Spleen (tissue), 11 donors: ENCODE measurements at regions not wholly inside any gene's neighbourhood (a gene's known extent, or its start where the extent isn't known, plus 50 kb on each side); places are given as distances from the start of the nearest gene placed in this dataset.

Experiments used
- DNase-seq: peaks from one replicate; pipeline ENCODE4 v3.0.0-alpha.2; 2020
- H3K27ac ChIP-seq, 8 donors: fragments of 200-600 bp; sonication (generic) in 7 of 8; 1 replicate in 4 of 8; 2 replicates in 4 of 8; pipeline versions ENCODE4 v1.5.0 to v1.8.0; 2016 to 2021; ENCODE audit warnings: inconsistent platforms in 4 of 8, mild to moderate bottlenecking in 4 of 8, moderate library complexity in 1 of 8
- H3K27me3 ChIP-seq, 7 donors: fragments of 200-600 bp; sonication (generic) in 6 of 7; replicated peaks in 1 of 7; 1 replicate in 4 of 7; 2 replicates in 3 of 7; pipeline versions ENCODE4 v1.5.0 to v1.8.0; 2016 to 2021; ENCODE audit warnings: inconsistent platforms in 3 of 7, mild to moderate bottlenecking in 1 of 7
- H3K36me3 ChIP-seq, 6 donors: fragments of 200-600 bp; sonication (generic) in 5 of 6; 1 replicate in 4 of 6; 2 replicates in 2 of 6; pipeline versions ENCODE4 v1.5.0 to v1.8.0; 2016 to 2021; ENCODE audit warnings: inconsistent platforms in 2 of 6
- H3K4me1 ChIP-seq, 6 donors: fragments of 200-600 bp; sonication (generic) in 5 of 6; 1 replicate in 3 of 6; 2 replicates in 3 of 6; pipeline versions ENCODE4 v1.5.0 to v1.8.0; 2016 to 2021; ENCODE audit warnings: inconsistent platforms in 3 of 6
- H3K4me3 ChIP-seq, 8 donors: fragments of 200-600 bp; sonication (generic) in 7 of 8; 1 replicate in 4 of 8; 2 replicates in 4 of 8; pipeline versions ENCODE4 v1.5.0 to v1.8.0; 2016 to 2021; ENCODE audit warnings: inconsistent platforms in 4 of 8, mild to moderate bottlenecking in 4 of 8, moderate library complexity in 2 of 8
- H3K9me3 ChIP-seq, 8 donors: fragments of 200-600 bp; sonication (generic) in 7 of 8; 1 replicate in 4 of 8; 2 replicates in 4 of 8; pipeline versions ENCODE4 v1.5.0 to v1.8.0; 2016 to 2021; ENCODE audit warnings: inconsistent platforms in 4 of 8
- CTCF ChIP-seq, 11 experiments: fragments of 200-600 bp in 7 of 11; fragments of 450-650 bp in 4 of 11; sonication (generic) in 4 of 11; IDR thresholded peaks in 8 of 11; conservative IDR thresholded peaks in 3 of 11; 1 replicate in 7 of 11; 2 replicates in 4 of 11; pipeline versions ENCODE4 v1.4.0 to v1.8.0; 2016 to 2021; ENCODE audit warnings: antibody characterized with exemption in 11 of 11, inconsistent platforms in 4 of 11, mild to moderate bottlenecking in 1 of 11
- POLR2A ChIP-seq, 3 donors: fragments of 450-650 bp; IDR thresholded peaks; one replicate each; pipeline ENCODE4 v1.5.1; 2017; ENCODE audit warnings: antibody characterized with exemption in 3 of 3, mild to moderate bottlenecking in 1 of 3
- POLR2AphosphoS5 ChIP-seq, 3 donors: sonication (generic); formaldehyde crosslinking; IDR thresholded peaks; one replicate each; pipeline ENCODE4 v1.5.1; 2017; ENCODE audit warnings: antibody characterized with exemption in 3 of 3
- WGBS, 5 donors: extraction: QIAGEN DNeasy Blood & Tissue Kit in 3 of 5; methylation state at CpG; one replicate each; pipeline versions ENCODE4 v1.1.5 to v1.1.7; 2013 to 2018; 5-methylcytosine and 5-hydroxymethylcytosine counted together
- intact Hi-C: fragments of 100-400 bp; cut with DNase I; formaldehyde crosslinking; loops from one replicate; pipeline ENCODE4 v1.15.0; 2023; ENCODE audit warnings: low total_unique reads
- donor health status: healthy with polysubstance abuse.
- donor health status: DM: no; HTN: no; CAD: no; lungs with moderate emphysema.
- donor health status: DM: no; HTN: no; CAD: no.
- donor health status: Bipolar disorder and iron deficiency.
- donor health status: healthy.
- donor health status: DM: no; HTN: no; CAD: no.
- donor health status: DM: yes; HTN: yes; CAD: no.

- Histone ChIP-seq H3K9me3 (peaks cover 0 to 6% (median 0%) of the 10 kb centered on the region in 8 donors), H3K4me3 (no peak overlapping the region), H3K36me3 (no peaks in the 10 kb centered on the region), H3K4me1 (peaks cover 0 to 13% (median 3%) of the 10 kb centered on the region in 6 donors), H3K27me3 (no peaks in the 10 kb centered on the region), H3K27ac (no peak overlapping the region)
- no peak for DNase-seq
- TF ChIP-seq POLR2A (IDR thresholded peaks at IDR 0.05) = no peak
- intact Hi-C loops = no loop called here
- 73 to 85% (median 76%) methylated on average over 1 of the region's 1 CpG for WGBS, 5 donors
These were observed 201.9 kb downstream of the KCTD12 start for GRCh38 chr13:76684336-76684735.

- intact Hi-C loops = no loop called here
- Histone ChIP-seq H3K27ac (no peak overlapping the region), H3K36me3 (no peaks in the 10 kb centered on the region), H3K4me3 (no peak overlapping the region), H3K4me1 (peaks cover 0 to 13% (median 3%) of the 10 kb centered on the region in 6 donors), H3K27me3 (no peaks in the 10 kb centered on the region), H3K9me3 (peaks cover 0 to under 1% (median 0%) of the 10 kb centered on the region in 8 donors)
- 86 to 96% (median 94%) methylated on average over 2 of the region's 2 CpGs for whole genome bisulfite sequencing, 5 donors
- TF ChIP-seq POLR2A (IDR thresholded peaks at IDR 0.05) (no peak), POLR2AphosphoS5 (IDR thresholded peaks at IDR 0.05) (no peak), CTCF (IDR thresholded peaks at IDR 0.05 in 8 of 11, conservative IDR thresholded peaks at IDR 0.05 in 3 of 11) (no peak)
- DNase-seq = no peak
These were observed 202.4 kb downstream of the KCTD12 start for GRCh38 chr13:76683854-76684253.

- intact Hi-C loops = no loop called here
- no peaks in the 10 kb centered on the region for H3K36me3 ChIP-seq
These were observed 203.0 kb downstream of the KCTD12 start for GRCh38 chr13:76683168-76683567.

GRCh38 chr13:76680112-76680511 is 206.1 kb downstream of the KCTD12 start:
- Histone ChIP-seq H3K4me3 (no peak overlapping the region), H3K9me3 (no peaks in the 10 kb centered on the region), H3K36me3 (no peaks in the 10 kb centered on the region), H3K4me1 (no peaks in the 10 kb centered on the region), H3K27me3 (no peaks in the 10 kb centered on the region), H3K27ac (no peak overlapping the region)
- no peak for TF ChIP-seq POLR2AphosphoS5 (IDR thresholded peaks at IDR 0.05)
- TF ChIP-seq CTCF (IDR thresholded peaks at IDR 0.05 in 8 of 11, conservative IDR thresholded peaks at IDR 0.05 in 3 of 11) = no peak
- no peak for TF ChIP-seq POLR2A (IDR thresholded peaks at IDR 0.05)
- 42 to 95% (median 77%) methylated on average over 2 of the region's 2 CpGs for WGBS, 5 donors
- no peak for DNase-seq
- intact Hi-C loops = no loop called here

More at GRCh38 chr13:76683168-76683567, 203.0 kb downstream of the KCTD12 start:
- H3K4me3 ChIP-seq = no peak overlapping the region
- WGBS, 5 donors = 88 to 94% (median 92%) methylated on average over 2 of the region's 2 CpGs
- H3K9me3 ChIP-seq = no peaks in the 10 kb centered on the region
- TF ChIP-seq POLR2AphosphoS5 (IDR thresholded peaks at IDR 0.05) (no peak), POLR2A (IDR thresholded peaks at IDR 0.05) (no peak), CTCF (IDR thresholded peaks at IDR 0.05 in 8 of 11, conservative IDR thresholded peaks at IDR 0.05 in 3 of 11) (no peak)
- no peaks in the 10 kb centered on the region for H3K27me3 ChIP-seq
- H3K4me1 ChIP-seq = peaks cover 0 to 13% (median 3%) of the 10 kb centered on the region in 6 donors
- DNase-seq = no peak
- H3K27ac ChIP-seq = no peak overlapping the region

GRCh38 chr13:76677043-76677442 is 209.2 kb downstream of the KCTD12 start:
- H3K4me1 ChIP-seq = no peaks in the 10 kb centered on the region
- TF ChIP-seq POLR2A (IDR thresholded peaks at IDR 0.05) = no peak
- no peak for TF ChIP-seq POLR2AphosphoS5 (IDR thresholded peaks at IDR 0.05)
- TF ChIP-seq CTCF (IDR thresholded peaks at IDR 0.05 in 8 of 11, conservative IDR thresholded peaks at IDR 0.05 in 3 of 11) = no peak
- no peak for DNase-seq
- no peak overlapping the region for H3K27ac ChIP-seq
- WGBS, 5 donors = 64 to 85% (median 77%) methylated on average over 3 of the region's 3 CpGs
- intact Hi-C loops = no loop called here
- no peaks in the 10 kb centered on the region for H3K27me3 ChIP-seq
- peaks cover 0 to 3% (median 0%) of the 10 kb centered on the region in 8 donors for H3K9me3 ChIP-seq
- no peaks in the 10 kb centered on the region for H3K36me3 ChIP-seq
- H3K4me3 ChIP-seq = no peak overlapping the region
